T follicular helper cell (primary cell): ENCODE measurements at regions not wholly inside any gene's neighbourhood (a gene's known extent, or its start where the extent isn't known, plus 50 kb on each side); places are given as distances from the start of the nearest gene placed in this dataset.
"Not testable (repeated sequence)": the region's sequence is repeated elsewhere in the genome, so short reads cannot be mapped to it uniquely, and the experiment has no call there.

ENCODE experiments used
- DNase-seq: peaks from one replicate; pipeline ENCODE4 v3.0.0-alpha.2; 2020; ENCODE audit warnings: low read depth

DNA sequence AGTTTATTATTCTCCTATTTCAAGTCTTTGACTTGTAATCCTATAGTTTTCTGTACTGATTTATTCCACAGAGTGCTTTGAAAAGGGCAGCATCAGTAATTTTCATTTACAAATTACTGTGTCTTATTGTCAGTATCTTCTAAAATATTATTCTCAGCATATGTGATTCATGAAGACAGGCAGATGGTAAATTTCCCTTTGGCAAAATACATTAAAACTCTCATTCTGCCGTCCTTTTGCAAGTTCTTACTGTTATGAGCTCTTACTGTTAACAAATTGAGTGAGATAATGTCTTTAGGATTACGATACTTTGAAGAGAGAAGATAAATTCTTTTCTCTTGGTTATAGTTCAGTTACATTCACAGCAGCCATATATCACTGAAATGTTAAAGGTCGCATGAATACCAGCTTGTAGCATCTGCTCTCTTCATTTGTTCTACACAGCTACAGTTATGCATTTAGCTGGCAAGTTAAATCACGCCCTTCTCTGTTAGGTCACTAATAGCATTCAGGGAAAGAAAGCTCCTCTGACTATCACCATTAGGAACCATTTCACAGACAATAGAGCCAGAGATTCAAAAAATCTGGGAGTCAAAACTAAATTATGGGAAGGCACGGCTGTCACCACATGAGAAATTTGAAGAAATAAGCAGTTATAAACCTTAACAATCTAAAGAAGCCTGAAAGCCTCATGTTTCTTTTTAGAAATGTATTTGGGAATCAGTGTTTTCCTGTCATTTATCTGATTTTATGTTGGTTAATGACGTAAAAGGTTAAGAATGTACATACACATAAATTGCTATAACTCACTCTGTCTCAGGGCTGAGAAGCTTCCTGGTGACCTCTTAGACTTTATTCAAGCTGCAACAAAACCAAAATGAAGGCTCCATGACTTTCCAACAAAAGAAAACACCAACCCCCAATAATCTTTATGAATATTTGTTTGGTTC is 109.6 kb upstream of the SP4 start:
- no peak for DNase-seq

DNA sequence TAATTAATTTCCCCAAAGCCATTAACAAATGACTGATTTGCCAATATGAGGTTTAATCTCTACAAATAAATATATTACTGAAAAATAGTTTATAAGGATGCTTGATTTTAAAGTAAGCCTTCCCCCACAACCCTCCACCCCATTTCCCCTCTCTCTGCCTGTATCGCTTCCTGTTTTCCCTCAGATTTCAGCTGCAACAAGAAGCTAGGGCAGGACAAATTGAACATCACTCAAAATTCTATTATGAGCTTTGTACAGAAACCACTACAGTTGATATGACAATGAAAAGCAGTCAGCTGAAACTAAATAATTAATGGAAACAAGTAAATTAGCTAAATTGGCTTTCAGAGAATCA is 109.0 kb upstream of the SP4 start:
- DNase-seq: no peak

DNA sequence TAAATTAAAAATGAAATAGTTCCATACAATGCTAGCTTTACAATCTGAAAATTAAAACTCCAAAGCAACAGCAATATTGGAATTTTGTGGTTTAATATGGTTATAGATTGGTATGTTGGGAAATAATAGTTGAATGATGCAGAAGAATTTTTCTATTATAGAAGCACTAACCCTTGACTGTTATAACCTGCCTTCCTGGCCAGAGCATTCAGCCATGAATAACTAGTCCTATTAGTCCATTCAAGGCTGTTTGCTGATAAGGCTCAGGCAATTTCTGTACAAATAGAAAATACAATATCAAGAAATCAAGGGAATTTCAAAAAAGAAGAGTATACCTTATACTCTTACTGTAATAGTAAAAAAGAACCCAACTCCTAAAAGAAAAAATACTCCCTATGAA is 101.6 kb upstream of the SP4 start:
- DNase-seq: no peak

DNA sequence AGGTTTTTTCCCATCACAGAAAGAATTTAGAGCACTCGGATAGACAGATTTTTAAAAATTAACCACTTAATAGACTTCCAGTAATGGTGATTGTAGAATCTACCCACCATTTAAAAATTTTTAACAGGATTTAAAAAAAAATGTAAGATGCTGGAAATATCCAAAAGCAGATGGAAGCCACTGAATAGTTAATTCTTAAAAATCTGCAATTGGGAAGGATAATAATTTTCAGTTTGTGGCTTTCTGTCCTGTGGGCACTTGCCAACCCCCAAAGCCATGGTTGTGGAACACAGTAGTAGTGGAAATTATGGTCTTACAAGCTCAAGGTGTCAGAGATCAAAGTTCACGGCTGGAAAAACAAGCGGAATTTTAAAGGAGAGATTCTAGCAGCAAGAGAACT is 101.0 kb upstream of the SP4 start:
- no peak for DNase-seq

DNA sequence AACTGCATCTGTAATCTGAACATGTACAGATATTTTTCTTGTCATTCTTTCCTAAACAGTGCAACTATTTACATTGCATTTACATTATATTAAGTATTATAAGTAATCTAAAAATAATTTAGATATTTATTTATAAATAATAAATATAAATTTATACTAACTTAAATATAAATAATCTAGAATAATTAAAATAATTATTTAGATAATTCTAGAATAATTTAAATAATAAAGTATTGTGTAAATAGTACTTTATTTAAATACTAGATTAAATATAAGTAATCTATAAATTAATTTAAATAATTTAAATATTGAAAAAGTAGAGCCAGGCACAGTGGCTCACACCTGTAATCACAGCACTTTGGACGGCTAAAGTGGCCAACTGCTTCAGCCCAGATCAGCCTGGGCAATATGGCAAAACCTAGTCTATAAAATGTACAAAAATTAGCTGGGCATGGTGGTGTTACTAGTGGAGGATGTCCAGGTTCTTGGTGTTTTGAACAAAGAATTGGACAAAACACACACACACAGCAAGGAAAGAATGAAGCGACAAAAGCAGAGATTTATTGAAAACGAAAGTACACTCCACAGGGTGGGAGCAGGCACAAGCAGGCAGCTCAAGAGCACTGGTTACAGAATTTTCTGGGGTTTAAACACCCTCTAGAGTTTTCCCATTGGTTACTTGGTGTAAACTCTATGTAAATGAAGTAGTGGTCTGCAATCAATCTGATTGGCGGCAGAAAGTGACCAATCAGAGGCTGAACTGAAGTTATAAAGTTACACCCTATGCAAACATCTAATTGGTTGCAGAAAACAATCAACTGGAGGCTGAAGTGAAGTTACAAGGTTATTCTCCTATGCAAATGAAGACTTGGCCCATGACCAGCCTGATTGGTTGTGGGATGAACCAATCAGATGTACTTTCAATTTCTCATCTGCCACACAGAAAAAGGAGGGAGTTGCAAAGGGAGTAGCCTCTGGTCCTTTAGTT is 100.2 kb upstream of the SP4 start:
- no peak for DNase-seq

DNA sequence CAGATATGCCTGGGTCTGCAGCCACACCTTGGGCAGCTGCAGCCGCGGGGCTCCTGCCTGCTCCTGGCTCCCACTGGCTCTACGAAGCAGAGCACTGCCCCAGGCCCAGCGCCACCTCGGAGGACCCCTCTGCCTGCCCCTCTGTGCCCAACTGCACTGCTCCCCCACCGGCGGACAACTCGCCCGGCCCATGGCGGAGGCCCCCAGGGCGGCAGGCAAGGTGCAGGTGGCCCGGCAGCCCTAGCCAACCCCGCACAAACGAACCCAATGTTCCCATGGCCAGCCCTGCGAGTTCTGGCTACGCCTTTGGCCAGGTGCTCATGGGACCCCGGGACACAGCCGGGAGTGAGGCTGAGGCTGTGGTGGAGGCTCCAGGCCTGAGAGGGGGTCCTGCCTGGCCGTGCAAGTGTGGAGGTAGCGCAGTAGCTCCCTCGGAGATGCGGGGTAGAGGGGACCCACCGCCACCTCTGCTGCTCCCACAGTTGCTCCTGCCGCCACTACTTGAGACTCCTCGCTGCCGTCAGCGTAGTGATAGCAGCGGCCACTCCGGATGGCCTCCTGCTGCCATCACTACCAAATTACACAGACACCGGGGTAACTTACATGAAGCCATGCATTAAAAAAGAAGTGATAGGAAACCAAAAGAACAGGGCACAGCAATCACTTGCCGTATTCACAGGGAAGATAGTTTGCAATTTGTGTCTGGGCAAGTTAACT is 97.3 kb upstream of the SP4 start:
- no peak for DNase-seq

DNA sequence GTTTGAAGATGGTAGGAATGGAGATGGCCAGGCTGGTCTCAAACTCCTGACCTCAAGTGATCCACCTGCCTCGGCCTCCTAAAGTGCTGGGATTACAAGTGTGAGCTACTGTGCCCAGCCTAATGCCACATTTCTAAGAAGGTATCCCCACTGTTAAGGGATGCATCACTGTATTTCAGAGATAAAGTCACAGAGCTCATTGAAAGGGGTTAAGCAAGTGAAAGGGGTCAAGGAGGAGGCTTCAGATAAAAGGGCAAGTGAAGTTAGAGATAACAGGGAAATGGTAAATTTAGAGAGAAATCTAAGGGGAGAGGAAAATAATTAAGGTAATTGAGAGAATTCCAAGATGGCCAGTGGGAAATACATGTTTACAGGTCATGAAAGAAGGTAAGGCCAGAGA is 93.0 kb upstream of the SP4 start:
- no peak for DNase-seq

DNA sequence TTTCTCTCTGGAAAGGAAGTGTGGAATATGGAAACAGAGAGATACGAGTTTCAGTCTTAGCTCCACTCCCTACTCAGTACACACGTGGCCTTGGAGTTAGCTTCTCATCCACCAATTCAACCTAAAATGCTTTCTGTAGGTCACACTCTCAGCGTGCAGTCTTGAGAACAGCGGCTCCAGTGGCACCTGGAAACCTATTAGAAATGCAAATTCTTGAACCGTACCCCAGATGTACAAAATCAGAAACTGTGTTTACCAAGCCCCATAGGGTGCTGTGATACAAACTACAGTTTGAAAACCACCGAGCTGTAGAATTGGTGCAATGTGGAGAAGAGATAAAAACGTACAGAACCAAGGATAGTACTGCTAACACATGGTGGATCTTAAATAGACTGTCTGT is 91.1 kb upstream of the SP4 start:
- no peak for DNase-seq

DNA sequence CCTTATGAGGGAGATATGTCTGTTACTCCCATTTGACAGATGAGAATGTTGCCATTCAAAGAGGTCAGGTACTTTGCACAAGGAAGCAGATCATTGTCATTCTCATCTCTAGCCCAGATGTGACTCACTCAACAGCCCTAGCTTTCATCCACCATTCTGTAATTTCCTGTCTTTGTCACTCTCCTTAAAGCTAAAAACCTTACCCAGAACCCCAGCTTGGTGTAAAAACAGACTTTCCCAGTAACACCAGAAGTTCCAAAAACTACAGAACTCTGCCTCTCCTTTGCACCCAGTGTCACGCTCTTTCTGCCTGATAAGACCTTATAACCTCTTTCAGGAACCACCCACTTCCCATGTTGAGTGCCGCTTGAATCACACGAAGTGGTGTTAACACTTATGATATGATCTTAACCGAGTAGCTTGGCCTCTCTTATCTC is 89.1 kb upstream of the SP4 start:
- no peak for DNase-seq

DNA sequence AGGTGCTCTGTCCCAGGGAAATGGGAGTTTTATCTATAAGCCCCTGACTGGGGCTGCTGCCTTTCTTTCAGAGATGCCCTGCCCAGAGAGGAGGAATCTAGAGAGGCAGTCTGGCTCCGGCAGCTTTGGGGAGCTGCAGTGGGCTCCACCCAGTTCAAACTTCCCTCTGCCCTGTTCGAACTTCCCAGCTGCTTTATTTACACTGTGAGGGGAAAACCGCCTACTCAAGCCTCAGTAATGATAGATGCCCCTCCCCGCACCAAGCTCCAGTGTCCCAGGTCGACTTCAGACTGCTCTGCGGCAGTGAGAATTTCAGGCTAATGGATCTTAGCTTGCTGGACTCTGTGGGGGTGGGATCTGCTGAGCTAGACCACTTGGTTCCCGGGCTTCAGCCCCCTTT is 83.0 kb upstream of the SP4 start:
- not testable (repeated sequence) for DNase-seq

DNA sequence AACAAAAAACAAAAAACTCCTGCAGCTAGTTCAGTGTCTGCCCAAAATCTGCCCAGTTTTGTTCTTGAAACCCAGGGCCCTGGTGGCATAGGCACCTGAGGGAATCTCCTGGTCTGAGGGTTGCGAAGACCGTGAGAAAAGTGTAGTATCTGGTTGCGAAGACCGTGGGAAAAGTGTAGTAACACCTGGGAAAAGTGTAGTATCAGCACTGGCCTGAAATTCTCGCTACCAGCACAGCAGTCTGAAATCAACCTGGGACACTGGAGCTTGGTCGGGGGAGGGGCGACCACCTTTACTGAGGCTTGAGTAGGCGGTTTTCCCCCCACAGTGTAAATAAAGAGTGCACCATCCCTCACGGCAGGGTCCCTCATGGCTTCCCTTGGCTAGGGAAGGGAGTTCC is 82.5 kb upstream of the SP4 start:
- DNase-seq: no peak

DNA sequence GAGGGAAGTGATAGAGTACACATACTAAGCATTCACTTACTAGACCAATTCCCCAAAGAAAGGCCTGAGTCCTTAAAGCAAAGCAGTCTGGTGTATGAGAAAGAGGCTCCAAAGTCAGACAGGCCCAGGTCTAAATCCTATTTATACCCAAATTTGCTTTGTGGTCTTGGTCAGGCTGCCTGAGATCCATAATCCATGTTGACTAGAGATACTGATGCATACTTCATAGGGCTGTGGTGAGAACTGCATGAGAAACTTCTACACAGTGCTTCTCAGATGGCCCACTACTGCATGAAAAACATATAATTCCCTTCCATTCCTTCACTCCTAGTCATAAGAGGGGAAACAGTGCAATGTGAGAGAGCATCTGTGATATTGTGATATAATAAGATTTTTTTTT is 81.6 kb upstream of the SP4 start:
- DNase-seq: no peak

DNA sequence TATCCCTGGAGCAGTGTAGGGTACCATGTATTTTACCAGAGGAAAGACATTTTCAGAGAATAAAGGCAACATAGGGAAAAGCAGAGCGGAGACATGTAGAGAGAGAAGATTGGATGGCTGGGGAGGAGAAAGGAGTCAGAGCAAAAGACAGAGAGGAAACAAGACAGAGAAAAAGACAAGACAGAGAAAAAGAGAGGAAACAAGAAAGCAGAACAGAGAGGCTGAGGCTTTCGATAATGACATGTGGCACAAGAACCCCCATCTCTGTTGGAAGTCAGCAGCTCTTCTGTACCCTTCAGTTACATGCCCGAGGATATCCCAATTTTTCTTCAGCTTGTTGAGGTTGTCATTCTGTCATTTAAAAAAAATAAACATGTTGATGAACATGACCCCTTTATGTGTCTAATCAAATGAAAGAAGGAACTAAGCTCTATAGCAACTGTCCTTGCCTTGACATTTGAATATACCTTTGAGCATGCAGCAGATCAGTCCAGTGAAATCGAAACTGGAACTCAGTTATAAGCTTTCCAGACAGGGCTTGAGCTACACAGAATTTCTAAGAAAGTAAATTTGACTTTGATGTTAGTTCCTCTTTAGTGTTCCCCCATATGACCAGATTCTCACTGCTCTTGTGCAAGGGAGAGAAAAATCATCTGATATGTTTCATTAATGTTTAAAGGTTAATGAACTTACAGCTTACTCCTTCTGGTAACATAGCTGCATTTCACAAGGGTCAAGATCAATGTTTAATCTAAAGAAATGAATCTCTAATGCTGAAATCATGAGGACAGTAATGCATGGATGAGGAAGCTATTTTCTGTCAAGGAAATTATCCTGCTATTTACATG is 75.1 kb upstream of the SP4 start:
- DNase-seq: no peak

DNA sequence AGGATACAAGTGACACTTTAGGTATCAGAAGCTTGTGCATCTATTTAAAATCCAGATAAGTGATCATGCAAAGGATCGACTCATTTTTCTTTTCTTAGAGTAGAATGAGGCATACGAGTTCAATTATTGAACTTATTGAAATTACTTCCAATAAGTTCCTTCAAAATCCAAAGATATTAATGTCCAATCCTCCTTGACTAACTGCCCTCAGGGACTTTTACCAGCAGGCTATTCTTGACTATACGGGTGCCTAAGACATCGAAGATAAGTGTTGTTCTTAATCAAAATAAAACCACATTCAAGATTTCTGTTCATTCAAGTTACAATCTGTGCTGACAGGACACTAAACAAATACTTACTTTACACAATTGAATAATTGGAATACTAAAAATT is 74.5 kb upstream of the SP4 start:
- no peak for DNase-seq

DNA sequence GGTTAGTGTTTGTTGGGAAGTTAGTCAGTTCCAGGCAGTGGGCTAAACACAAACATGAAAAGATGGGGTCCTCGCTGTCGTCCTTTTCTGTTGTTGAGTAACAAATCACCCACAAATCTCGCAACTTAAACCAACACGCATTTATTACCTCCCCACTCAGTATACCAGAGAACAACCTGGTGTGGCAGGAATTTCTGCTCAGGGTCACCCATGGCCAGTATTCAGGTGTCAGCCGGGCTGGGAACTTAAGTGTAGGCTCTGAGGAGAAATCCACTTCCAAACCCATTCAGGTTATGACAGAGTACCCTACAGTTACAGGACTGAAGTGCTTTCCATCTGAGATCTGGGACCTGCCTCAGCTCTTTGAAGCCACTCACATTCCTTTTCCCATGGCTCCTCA is 73.6 kb upstream of the SP4 start:
- no peak for DNase-seq

DNA sequence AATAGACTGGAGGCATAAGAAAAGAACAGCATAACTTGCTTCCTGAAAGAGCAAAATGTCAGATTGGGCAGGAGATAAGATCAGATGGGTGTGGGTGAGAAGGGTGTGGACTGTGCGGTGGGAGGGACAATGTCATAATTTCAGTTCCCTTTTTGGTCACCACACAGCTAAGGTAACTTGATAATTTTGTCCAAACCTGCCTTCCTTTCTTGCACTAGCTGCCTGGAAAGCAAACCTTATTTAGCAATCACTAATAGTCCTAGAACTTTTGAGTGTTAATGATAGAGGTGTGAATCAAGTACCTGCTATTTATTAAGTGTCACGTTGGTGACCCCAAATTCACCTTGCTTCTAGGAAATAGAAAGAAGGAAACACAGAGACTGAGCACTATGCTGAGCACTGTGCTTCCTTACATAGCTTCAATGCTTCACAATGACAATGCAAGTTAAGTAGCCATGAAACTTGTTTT is 72.4 kb upstream of the SP4 start:
- no peak for DNase-seq

DNA sequence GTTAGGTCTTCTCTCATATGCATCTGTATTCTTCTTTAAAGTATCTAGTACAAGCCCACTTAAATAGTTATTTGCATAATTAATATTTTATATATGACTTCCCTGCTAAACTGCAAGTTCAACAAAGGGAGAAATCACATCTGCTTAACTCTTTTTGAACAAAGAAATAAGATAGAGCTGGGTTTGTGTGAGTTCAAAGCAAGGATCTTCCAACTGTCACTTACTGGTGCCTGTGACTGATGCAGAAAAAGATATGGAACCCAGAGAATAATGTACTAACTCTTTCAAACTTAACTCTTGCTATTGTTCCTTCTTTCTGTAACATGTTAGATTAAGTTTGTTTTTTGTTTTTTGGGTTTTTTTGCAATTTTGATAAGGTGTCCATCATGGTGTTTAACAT is 71.3 kb upstream of the SP4 start:
- DNase-seq: no peak

DNA sequence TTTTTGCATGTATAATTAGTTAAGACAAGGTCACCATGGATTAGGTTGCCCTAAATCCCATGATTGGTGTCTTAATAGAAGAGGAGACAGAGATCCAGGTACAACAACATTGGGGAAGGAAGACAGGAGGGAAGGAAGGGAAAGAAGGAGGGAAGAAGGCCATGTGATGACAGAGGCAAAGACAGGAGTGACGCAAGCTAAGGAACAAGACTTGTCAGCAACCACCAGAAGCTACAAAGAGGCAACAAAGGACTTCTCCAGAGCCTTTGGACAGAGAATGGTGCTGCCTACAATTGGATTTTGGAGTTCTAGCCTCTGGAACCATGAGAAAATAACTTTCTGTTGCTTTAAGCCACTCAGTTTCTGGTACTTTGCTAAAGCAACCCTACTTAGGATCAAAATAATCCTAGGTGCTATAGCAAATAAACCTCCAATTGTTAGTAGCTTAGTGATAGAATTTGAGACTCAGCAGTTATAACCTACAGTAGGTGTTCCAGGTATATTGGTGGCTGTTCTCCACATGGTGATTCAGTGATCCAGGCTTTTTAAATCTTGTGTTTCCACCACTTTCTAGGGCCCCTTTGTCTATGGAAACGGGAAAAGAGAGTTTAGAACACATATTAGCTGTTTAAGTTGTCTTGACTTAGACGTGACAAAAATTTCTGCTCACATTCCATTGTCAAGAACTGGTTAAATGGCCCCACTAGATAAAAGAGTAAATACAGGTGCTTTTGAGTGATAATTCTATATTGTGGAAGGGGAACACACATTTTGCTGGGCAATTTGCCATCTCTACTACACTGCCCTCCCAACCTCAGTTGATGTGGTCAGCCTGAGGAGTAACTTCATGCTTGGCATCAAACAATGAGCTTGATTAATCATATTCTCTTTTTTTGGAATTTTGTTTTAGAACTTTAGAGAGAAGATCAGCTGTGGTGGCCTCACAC is 70.5 kb upstream of the SP4 start:
- DNase-seq: no peak

DNA sequence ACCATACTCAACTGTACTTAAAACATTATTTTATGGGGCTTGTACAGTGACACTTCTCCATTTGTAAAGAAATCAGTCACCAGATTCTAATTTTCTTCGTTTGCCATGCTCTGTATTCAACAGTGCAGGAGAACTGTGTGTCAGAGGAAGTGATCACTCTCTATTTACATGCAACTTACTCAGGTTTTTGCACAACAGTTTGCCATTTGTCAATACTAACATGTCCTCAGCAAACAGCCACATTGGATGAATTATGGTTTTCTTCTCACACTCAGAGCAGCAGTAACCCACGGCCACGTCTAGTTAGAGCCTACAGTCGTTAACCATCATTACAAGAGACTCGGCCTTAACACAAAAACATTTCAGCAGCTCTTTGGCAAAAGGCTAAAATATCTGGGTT is 69.2 kb upstream of the SP4 start:
- DNase-seq: no peak

DNA sequence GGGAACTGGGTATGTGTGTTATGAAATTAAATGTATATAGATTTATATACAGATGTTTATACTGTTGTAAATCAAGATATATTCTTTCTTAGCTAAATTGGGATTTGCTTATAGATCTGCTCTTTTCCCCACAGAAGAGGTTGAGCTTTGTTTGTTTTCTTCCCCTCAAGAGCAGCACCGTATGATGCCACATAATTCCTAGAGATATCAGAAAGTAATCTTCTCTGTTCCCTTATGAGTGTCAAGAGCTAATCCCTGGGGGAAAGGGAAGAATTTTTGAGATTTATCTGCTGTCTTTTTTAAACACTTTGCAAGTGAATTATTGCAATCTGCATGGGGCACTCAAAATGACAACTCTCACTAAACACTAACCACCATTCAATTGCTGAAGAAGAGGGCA is 68.7 kb upstream of the SP4 start:
- no peak for DNase-seq
